Stomach (tissue), 8 donors: ENCODE measurements at regions not wholly inside any gene's neighbourhood (a gene's known extent, or its start where the extent isn't known, plus 50 kb on each side); places are given as distances from the start of the nearest gene placed in this dataset.

ENCODE experiments used
- DNase-seq, 2 donors: peaks; one replicate each; pipeline versions ENCODE4 v3.0.0 to v3.0.0-alpha.2; 2013 to 2019
- H3K27ac ChIP-seq, 5 donors: fragments of 200-600 bp in 4 of 5; sonication (generic) in 4 of 5; one replicate each; pipeline ENCODE4 v1.5.1; 2013 to 2019; ENCODE audit warnings: mild to moderate bottlenecking in 1 of 5, moderate library complexity in 1 of 5
- H3K27me3 ChIP-seq, 3 donors: fragments of 200-600 bp; sonication (generic); one replicate each; pipeline ENCODE4 v1.5.1; 2017 to 2019; ENCODE audit warnings: mixed run types in 1 of 3
- H3K36me3 ChIP-seq, 4 donors: fragments of 200-600 bp; sonication (generic); 1 replicate in 3 of 4; 2 replicates in 1 of 4; pipeline ENCODE4 v1.5.1; 2016 to 2019
- H3K4me1 ChIP-seq, 4 donors: fragments of 200-600 bp; sonication (generic); one replicate each; pipeline ENCODE4 v1.5.1; 2016 to 2019
- H3K4me3 ChIP-seq, 4 donors: fragments of 200-600 bp; sonication (generic) in 3 of 4; one replicate each; pipeline ENCODE4 v1.5.1; 2016 to 2019; ENCODE audit warnings: mild to moderate bottlenecking in 1 of 4
- H3K9me3 ChIP-seq, 4 donors: fragments of 200-600 bp; sonication (generic); one replicate each; pipeline ENCODE4 v1.5.1; 2016 to 2019
- EP300 ChIP-seq: sonication (generic); formaldehyde crosslinking; IDR thresholded peaks from one replicate; pipeline ENCODE4 v1.6.1; 2017; ENCODE audit warnings: antibody characterized with exemption
- POLR2A ChIP-seq, 4 donors: fragments of 450-650 bp; IDR thresholded peaks; one replicate each; pipeline ENCODE4 v1.6.1; 2016; ENCODE audit warnings: antibody characterized with exemption in 4 of 4, control low read depth in 2 of 4, mild to moderate bottlenecking in 1 of 4, moderate library complexity in 1 of 4
- POLR2AphosphoS5 ChIP-seq, 3 donors: sonication (generic); formaldehyde crosslinking; IDR thresholded peaks; one replicate each; pipeline ENCODE4 v1.6.1; 2016; ENCODE audit warnings: antibody characterized with exemption in 3 of 3
- WGBS, 5 donors: extraction: QIAGEN DNeasy Blood & Tissue Kit in 3 of 5; methylation state at CpG; one replicate each; pipeline versions ENCODE4 v1.1.5 to v1.1.7; 2013 to 2018; 5-methylcytosine and 5-hydroxymethylcytosine counted together
- intact Hi-C: fragments of 100-400 bp; cut with DNase I; formaldehyde crosslinking; loops from one replicate; pipeline ENCODE4 v1.15.1; 2023; ENCODE audit warnings: low total_unique reads
- TF ChIP-seq, protein P1 (sequence below), 7 experiments: fragments of 450-650 bp in 4 of 7; fragments of 200-600 bp in 3 of 7; sonication (generic) in 3 of 7; IDR thresholded peaks; one replicate each; pipeline ENCODE4 v1.5.1; 2016 to 2019; ENCODE audit warnings: antibody characterized with exemption in 7 of 7, control low read depth in 2 of 7, mild to moderate bottlenecking in 1 of 7
- donor health status: healthy with polysubstance abuse.
- donor health status: Bipolar disorder and iron deficiency.
- donor health status: healthy.

DNA sequence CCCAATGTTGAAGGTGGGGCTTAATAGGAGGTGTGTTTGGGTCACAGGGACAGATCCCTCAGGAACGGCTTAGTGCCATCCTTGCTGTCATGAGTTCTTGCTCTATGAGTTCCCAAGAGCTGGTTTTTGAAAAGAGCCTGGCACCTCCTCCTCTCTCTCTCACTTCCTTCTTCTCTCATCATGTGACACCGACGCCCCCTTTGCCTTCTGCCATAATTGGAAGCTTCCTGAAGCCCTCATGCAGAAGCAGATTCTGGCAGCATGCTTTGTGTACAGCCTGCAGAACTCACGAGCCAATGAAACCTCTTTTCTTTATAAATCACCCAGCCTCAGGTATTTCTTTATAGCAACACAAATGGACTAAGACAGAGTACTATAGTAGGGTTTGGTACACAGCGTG lies 100.4 kb upstream of the SH3BP4 start:
- intact Hi-C loops: no loop called here
- WGBS, 5 donors: 82 to 94% (median 85%) methylated on average over 5 of the region's 5 CpGs
- Histone ChIP-seq H3K27ac (no peak overlapping the region), H3K4me3 (no peak overlapping the region), H3K4me1 (peaks cover 0 to 3% (median 1%) of the 10 kb centered on the region in 4 donors), H3K27me3 (peaks cover 0 to 5% (median 0%) of the 10 kb centered on the region in 3 donors), H3K9me3 (peaks cover 0 to 7% (median 2%) of the 10 kb centered on the region in 4 donors), H3K36me3 (no peaks in the 10 kb centered on the region)
- no peak for DNase-seq
- TF ChIP-seq, protein P1, sequence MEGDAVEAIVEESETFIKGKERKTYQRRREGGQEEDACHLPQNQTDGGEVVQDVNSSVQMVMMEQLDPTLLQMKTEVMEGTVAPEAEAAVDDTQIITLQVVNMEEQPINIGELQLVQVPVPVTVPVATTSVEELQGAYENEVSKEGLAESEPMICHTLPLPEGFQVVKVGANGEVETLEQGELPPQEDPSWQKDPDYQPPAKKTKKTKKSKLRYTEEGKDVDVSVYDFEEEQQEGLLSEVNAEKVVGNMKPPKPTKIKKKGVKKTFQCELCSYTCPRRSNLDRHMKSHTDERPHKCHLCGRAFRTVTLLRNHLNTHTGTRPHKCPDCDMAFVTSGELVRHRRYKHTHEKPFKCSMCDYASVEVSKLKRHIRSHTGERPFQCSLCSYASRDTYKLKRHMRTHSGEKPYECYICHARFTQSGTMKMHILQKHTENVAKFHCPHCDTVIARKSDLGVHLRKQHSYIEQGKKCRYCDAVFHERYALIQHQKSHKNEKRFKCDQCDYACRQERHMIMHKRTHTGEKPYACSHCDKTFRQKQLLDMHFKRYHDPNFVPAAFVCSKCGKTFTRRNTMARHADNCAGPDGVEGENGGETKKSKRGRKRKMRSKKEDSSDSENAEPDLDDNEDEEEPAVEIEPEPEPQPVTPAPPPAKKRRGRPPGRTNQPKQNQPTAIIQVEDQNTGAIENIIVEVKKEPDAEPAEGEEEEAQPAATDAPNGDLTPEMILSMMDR (IDR thresholded peaks at IDR 0.05): no peak
- TF ChIP-seq POLR2A (IDR thresholded peaks at IDR 0.05) (no peak), POLR2AphosphoS5 (IDR thresholded peaks at IDR 0.05) (no peak), EP300 (no peak)

DNA sequence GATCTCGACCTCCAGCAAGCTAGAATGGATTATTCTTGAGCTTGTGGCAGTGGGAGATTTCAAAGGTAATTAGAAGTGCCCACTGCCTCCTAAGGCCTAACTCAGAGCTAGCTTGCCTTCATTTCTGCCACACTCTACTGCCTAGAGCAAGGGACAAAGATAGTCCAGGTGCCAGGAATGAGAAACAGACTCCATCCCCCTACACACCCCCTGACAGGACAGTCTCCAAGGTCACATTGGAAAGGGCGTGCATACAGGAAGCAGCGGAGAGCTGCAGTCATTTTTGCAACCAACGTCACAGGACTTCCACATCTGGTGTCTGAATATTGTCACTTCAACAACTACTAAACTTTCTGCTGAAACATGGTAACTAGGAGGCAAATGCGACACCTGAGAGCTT lies 101.0 kb upstream of the SH3BP4 start:
- DNase-seq: no peak
- Histone ChIP-seq H3K27ac (no peak overlapping the region), H3K4me1 (peaks cover 0 to 9% (median 4%) of the 10 kb centered on the region in 4 donors), H3K36me3 (no peaks in the 10 kb centered on the region), H3K4me3 (no peak overlapping the region), H3K27me3 (peaks cover 0 to 5% (median 0%) of the 10 kb centered on the region in 3 donors), H3K9me3 (peaks cover 0 to 7% (median 2%) of the 10 kb centered on the region in 4 donors)
- intact Hi-C loops: no loop called here
- no peak for TF ChIP-seq EP300
- no peak for TF ChIP-seq POLR2A (IDR thresholded peaks at IDR 0.05)
- TF ChIP-seq, protein P1 (IDR thresholded peaks at IDR 0.05): no peak
- TF ChIP-seq POLR2AphosphoS5 (IDR thresholded peaks at IDR 0.05): no peak
- 80 to 90% (median 89%) methylated on average over 5 of the region's 5 CpGs for WGBS, 5 donors

DNA sequence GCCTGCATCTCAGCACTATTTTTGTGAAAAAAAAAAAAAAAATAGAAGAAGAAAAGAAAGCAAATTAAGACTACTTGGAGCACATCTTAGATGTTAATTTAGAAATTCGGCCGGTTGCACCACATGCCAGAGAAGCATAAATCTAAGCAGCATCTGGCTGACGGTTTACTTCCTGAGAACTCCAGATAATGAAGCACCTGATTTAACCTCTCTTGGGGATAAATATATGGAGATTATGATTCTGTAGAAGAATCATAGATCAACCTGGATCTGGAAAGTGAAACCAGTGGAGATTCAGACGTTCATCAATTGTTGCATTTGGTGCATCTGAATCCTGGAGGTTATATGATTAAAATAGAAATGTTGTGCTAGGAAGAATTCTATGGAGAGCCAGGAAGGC lies 102.1 kb upstream of the SH3BP4 start:
- peaks cover 0 to 2% (median 0%) of the 10 kb centered on the region in 4 donors for H3K9me3 ChIP-seq
- H3K27me3 ChIP-seq: peaks cover 0 to 5% (median 0%) of the 10 kb centered on the region in 3 donors
- intact Hi-C loops: no loop called here
- no peaks in the 10 kb centered on the region for H3K36me3 ChIP-seq
- 81 to 89% (median 85%) methylated on average over 4 of the region's 4 CpGs for WGBS, 5 donors
- H3K4me3 ChIP-seq: no peak overlapping the region
- no peak overlapping the region for H3K27ac ChIP-seq
- no peak for DNase-seq
- TF ChIP-seq, protein P1 (IDR thresholded peaks at IDR 0.05): no peak
- TF ChIP-seq POLR2AphosphoS5 (IDR thresholded peaks at IDR 0.05) (no peak), EP300 (no peak), POLR2A (IDR thresholded peaks at IDR 0.05) (no peak)
- H3K4me1 ChIP-seq: peaks cover 0 to 13% (median 5%) of the 10 kb centered on the region in 4 donors

DNA sequence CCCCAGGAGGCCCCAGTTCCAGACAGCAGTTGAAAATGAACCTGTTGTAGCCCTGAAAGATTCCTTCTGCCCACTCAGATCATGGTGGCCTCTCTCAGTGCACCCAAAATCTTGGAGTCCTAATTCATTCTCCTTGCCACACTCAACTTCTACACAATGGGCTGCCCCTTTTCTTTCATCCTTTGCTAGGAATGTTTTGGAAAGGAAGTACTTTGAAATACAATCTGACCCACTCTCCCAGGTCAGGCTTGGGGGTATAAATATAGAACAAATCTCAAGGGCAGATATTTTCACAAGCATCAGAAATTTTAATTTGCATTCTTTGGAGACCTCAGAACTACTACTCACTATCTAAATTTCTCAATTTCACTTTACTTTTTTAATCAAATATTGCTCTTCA lies 103.2 kb upstream of the SH3BP4 start:
- Histone ChIP-seq H3K4me3 (no peak overlapping the region), H3K27me3 (peaks cover 0 to 5% (median 0%) of the 10 kb centered on the region in 3 donors), H3K36me3 (no peaks in the 10 kb centered on the region), H3K4me1 (peaks cover 0 to 13% (median 5%) of the 10 kb centered on the region in 4 donors), H3K27ac (no peak overlapping the region), H3K9me3 (no peaks in the 10 kb centered on the region)
- intact Hi-C loops: no loop called here
- TF ChIP-seq EP300: no peak
- TF ChIP-seq POLR2A (IDR thresholded peaks at IDR 0.05): no peak
- TF ChIP-seq POLR2AphosphoS5 (IDR thresholded peaks at IDR 0.05): no peak
- TF ChIP-seq, protein P1 (IDR thresholded peaks at IDR 0.05): no peak
- DNase-seq: no peak
